ENCODE measurements at regions not wholly inside any gene's neighbourhood (a gene's known extent, or its start where the extent isn't known, plus 50 kb on each side); places are given as distances from the start of the nearest gene placed in this dataset.

- Histone ChIP-seq H3K9me3 (ENCODE audit: insufficient read depth in 2 of 2, low read depth in 1 of 2, low read length in 1 of 2) (no peaks in the 10 kb centered on the region), H3K27ac (ENCODE audit: low read depth, low read length) (no peak overlapping the region), H3K4me2 (ENCODE audit: insufficient read depth in 1 of 2, low read depth in 2 of 2, low read length in 2 of 2) (no peak overlapping the region), H3K4me3 (ENCODE audit: extremely low read depth in 1 of 4, insufficient read depth in 2 of 4, low read depth in 3 of 4, low read length in 4 of 4) (no peak overlapping the region), H3K14ac (ENCODE audit: insufficient read length) (no peak overlapping the region), H4K8ac (ENCODE audit: extremely low read depth, insufficient read depth, low read length) (no peak overlapping the region), H4K91ac (replicated peaks; ENCODE audit: insufficient read length, low read length) (no peak overlapping the region), H2AK5ac (ENCODE audit: low read depth, low read length) (no peak overlapping the region), H3K4ac (replicated peaks; ENCODE audit: insufficient read length, low read depth, low read length) (no peak overlapping the region), H3K23ac (ENCODE audit: insufficient read length) (no peak overlapping the region), H3K27me3 (replicated peaks in 1 of 4; ENCODE audit: control insufficient read depth in 3 of 4, extremely low read depth in 1 of 4, insufficient read depth in 3 of 4, low read length in 3 of 4) (no peaks in the 10 kb centered on the region), H2BK15ac (ENCODE audit: low read length) (no peak overlapping the region), H3K23me2 (ENCODE audit: low read depth, low read length) (0 out of 2 replicates have a peak, but pooled peaks cover 1% of the 10 kb centered on the region), H3K79me2 (ENCODE audit: control insufficient read depth in 1 of 2, insufficient read depth in 2 of 2, low read length in 2 of 2) (no peaks in the 10 kb centered on the region), H4K5ac (ENCODE audit: insufficient read length, low read depth, low read length) (no peak overlapping the region), H2BK12ac (ENCODE audit: low read depth, low read length) (no peak overlapping the region), H3K9ac (replicated peaks in 1 of 4; ENCODE audit: extremely low read depth in 1 of 4, low read depth in 3 of 4, low read length in 3 of 4) (no peak overlapping the region), H3K36me3 (ENCODE audit: control insufficient read depth in 2 of 4, insufficient read depth in 4 of 4, low read length in 3 of 4) (no peaks in the 10 kb centered on the region), H4K20me1 (replicated peaks in 1 of 2; ENCODE audit: control insufficient read depth in 1 of 2, insufficient read depth in 2 of 2, low read length in 2 of 2) (no peaks in the 10 kb centered on the region), H2BK120ac (replicated peaks; ENCODE audit: low read depth, low read length) (no peak overlapping the region), H2BK5ac (ENCODE audit: low read depth, low read length) (no peak overlapping the region), H3K18ac (ENCODE audit: extremely low read depth, low read length) (no peak overlapping the region), H2AFZ (ENCODE audit: low read length) (no peak overlapping the region), H2BK20ac (ENCODE audit: low read length) (no peak overlapping the region), H3K4me1 (replicated peaks in 1 of 4; ENCODE audit: control insufficient read depth in 3 of 4, insufficient read depth in 4 of 4, low read length in 3 of 4) (no peaks in the 10 kb centered on the region), H3K56ac (replicated peaks; ENCODE audit: insufficient read length, low read depth, low read length) (no peak overlapping the region), H3K79me1 (ENCODE audit: low read depth, low read length) (no peaks in the 10 kb centered on the region)
- DNase-seq (ENCODE audit: low read depth in 1 of 2, low spot score in 2 of 2) = no peak
- WGBS, 2 experiments (ENCODE audit: extremely low coverage in 1 of 2, insufficient coverage in 1 of 2, insufficient read length in 1 of 2, insufficient replicate concordance in 2 of 2, low coverage in 1 of 2, low lambda C conversion rate in 2 of 2, missing lambda C conversion rate in 1 of 2) = 94% methylated on average over 2 of the region's 2 CpGs; no CpG with 5 or more reads in 1 of the 2 experiments
- ChIA-PET POLR2A (ENCODE audit: partially characterized antibody) (no interaction called here), CTCF (ENCODE audit: partially characterized antibody) (no interaction called here)
- TF ChIP-seq TBP (IDR thresholded peaks at IDR 0.05; ENCODE audit: low read depth, low read length) = no peak
- TF ChIP-seq CREB1 (IDR thresholded peaks at IDR 0.05) = no peak
- no peak for TF ChIP-seq GABPA (IDR thresholded peaks at IDR 0.05; ENCODE audit: borderline replicate concordance, insufficient read depth, low read length)
- TF ChIP-seq, protein P1, sequence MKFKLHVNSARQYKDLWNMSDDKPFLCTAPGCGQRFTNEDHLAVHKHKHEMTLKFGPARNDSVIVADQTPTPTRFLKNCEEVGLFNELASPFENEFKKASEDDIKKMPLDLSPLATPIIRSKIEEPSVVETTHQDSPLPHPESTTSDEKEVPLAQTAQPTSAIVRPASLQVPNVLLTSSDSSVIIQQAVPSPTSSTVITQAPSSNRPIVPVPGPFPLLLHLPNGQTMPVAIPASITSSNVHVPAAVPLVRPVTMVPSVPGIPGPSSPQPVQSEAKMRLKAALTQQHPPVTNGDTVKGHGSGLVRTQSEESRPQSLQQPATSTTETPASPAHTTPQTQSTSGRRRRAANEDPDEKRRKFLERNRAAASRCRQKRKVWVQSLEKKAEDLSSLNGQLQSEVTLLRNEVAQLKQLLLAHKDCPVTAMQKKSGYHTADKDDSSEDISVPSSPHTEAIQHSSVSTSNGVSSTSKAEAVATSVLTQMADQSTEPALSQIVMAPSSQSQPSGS (IDR thresholded peaks at IDR 0.05; ENCODE audit: low read length) = no peak
- no peak for TF ChIP-seq RXRA (IDR thresholded peaks at IDR 0.05; ENCODE audit: insufficient read depth, low read depth, low read length)
- no peak for FAIRE-seq
These were observed 462.4 kb upstream of the THBS1 start for GRCh38 chr15:39118510-39118909.
